Liver (tissue), 8 donors: ENCODE measurements at regions not wholly inside any gene's neighbourhood (a gene's known extent, or its start where the extent isn't known, plus 50 kb on each side); places are given as distances from the start of the nearest gene placed in this dataset.
A peak's percentile ranks its signal among the peaks of the same experiment; 100 is the strongest.

Experiments used
- DNase-seq: peaks from one replicate; pipeline ENCODE4 v3.0.0-alpha.2; 2017; ENCODE audit warnings: low spot score
- H3K27ac ChIP-seq, 2 donors: one replicate each; pipeline ENCODE4 v1.7.0; 2013; ENCODE audit warnings: inconsistent platforms in 2 of 2, low read length in 2 of 2, control low read depth in 1 of 2, low read depth in 1 of 2, mild to moderate bottlenecking in 1 of 2
- H3K27me3 ChIP-seq, 4 donors: one replicate each; pipeline versions ENCODE4 v1.6.1 to v1.7.0; 2013; ENCODE audit warnings: low read length in 3 of 4, inconsistent platforms in 1 of 4, mild to moderate bottlenecking in 1 of 4, moderate library complexity in 1 of 4; ENCODE audit not compliant: control insufficient read depth in 4 of 4, insufficient read depth in 4 of 4
- H3K36me3 ChIP-seq, 4 donors: one replicate each; pipeline versions ENCODE4 v1.6.1 to v1.7.0; 2013; ENCODE audit warnings: low read length in 3 of 4, mild to moderate bottlenecking in 3 of 4, low read depth in 1 of 4, moderate library complexity in 1 of 4; ENCODE audit not compliant: control insufficient read depth in 4 of 4, insufficient read depth in 3 of 4
- H3K4me1 ChIP-seq, 4 donors: one replicate each; pipeline versions ENCODE4 v1.6.1 to v1.7.0; 2013; ENCODE audit warnings: low read length in 3 of 4, mild to moderate bottlenecking in 3 of 4, moderate library complexity in 1 of 4; ENCODE audit not compliant: control insufficient read depth in 4 of 4, insufficient read depth in 4 of 4
- H3K4me3 ChIP-seq, 3 donors: one replicate each; pipeline versions ENCODE4 v1.6.1 to v1.7.0; 2013; ENCODE audit warnings: low read length in 3 of 3, control low read depth in 1 of 3, low read depth in 1 of 3, mild to moderate bottlenecking in 1 of 3
- H3K9ac ChIP-seq, 2 donors: one replicate each; pipeline ENCODE4 v1.7.0; 2013; ENCODE audit warnings: low read length in 2 of 2, mild to moderate bottlenecking in 2 of 2, moderate library complexity in 2 of 2, control low read depth in 1 of 2, low read depth in 1 of 2
- H3K9me3 ChIP-seq, 4 donors: one replicate each; pipeline versions ENCODE4 v1.6.1 to v1.7.0; 2013; ENCODE audit warnings: low read length in 3 of 4; ENCODE audit not compliant: control insufficient read depth in 4 of 4
- EGR1 ChIP-seq, 2 donors: IDR thresholded peaks; 2 replicates each; pipeline ENCODE4 v1.6.1; 2016 to 2018; ENCODE audit warnings: antibody characterized with exemption in 2 of 2, low read depth in 2 of 2
- FOXA1 ChIP-seq: IDR thresholded peaks from 2 replicates; pipeline ENCODE4 v1.6.1; 2016; ENCODE audit warnings: antibody characterized with exemption
- FOXA2 ChIP-seq: IDR thresholded peaks from 2 replicates; pipeline ENCODE4 v1.6.1; 2016; ENCODE audit warnings: antibody characterized with exemption
- GABPA ChIP-seq, 2 donors: IDR thresholded peaks in 1 of 2; conservative IDR thresholded peaks in 1 of 2; 2 replicates each; pipeline ENCODE4 v1.6.1; 2016; ENCODE audit warnings: antibody characterized with exemption in 2 of 2, mild to moderate bottlenecking in 1 of 2, moderate library complexity in 1 of 2
- HNF4A ChIP-seq, 2 donors: conservative IDR thresholded peaks; 2 replicates each; pipeline ENCODE4 v1.6.1; 2016; ENCODE audit warnings: antibody characterized with exemption in 2 of 2, mild to moderate bottlenecking in 2 of 2
- HNF4G ChIP-seq: IDR thresholded peaks from 2 replicates; pipeline ENCODE4 v1.6.1; 2016; ENCODE audit warnings: antibody characterized with exemption
- JUND ChIP-seq, 2 donors: IDR thresholded peaks; 2 replicates each; pipeline ENCODE4 v1.6.1; 2016; ENCODE audit warnings: antibody characterized with exemption in 2 of 2
- NR2F2 ChIP-seq: IDR thresholded peaks from 2 replicates; pipeline ENCODE4 v1.6.1; 2016; ENCODE audit warnings: antibody characterized with exemption
- RAD21 ChIP-seq, 2 donors: IDR thresholded peaks; 2 replicates each; pipeline ENCODE4 v1.6.1; 2016; ENCODE audit warnings: antibody characterized with exemption in 2 of 2, mild to moderate bottlenecking in 2 of 2
- REST ChIP-seq: IDR thresholded peaks from 2 replicates; pipeline ENCODE4 v1.6.1; 2016; ENCODE audit warnings: antibody characterized with exemption, mild to moderate bottlenecking
- RXRA ChIP-seq, 2 donors: IDR thresholded peaks; 2 replicates each; pipeline ENCODE4 v1.6.1; 2017 to 2018; ENCODE audit warnings: antibody characterized with exemption in 2 of 2, mild to moderate bottlenecking in 1 of 2
- TAF1 ChIP-seq: conservative IDR thresholded peaks from 2 replicates; pipeline ENCODE4 v1.6.1; 2016; ENCODE audit warnings: antibody characterized with exemption, mild to moderate bottlenecking
- YY1 ChIP-seq: IDR thresholded peaks from 2 replicates; pipeline ENCODE4 v1.6.1; 2016; ENCODE audit warnings: antibody characterized with exemption, mild to moderate bottlenecking
- ZBTB33 ChIP-seq: IDR thresholded peaks from 2 replicates; pipeline ENCODE4 v1.6.1; 2016; ENCODE audit warnings: antibody characterized with exemption
- WGBS: extraction: QIAGEN DNeasy Blood & Tissue Kit; methylation state at CpG from one replicate; pipeline ENCODE4 v1.1.7; 2013; 5-methylcytosine and 5-hydroxymethylcytosine counted together
- TF ChIP-seq, protein P1 (sequence below): IDR thresholded peaks from 2 replicates; pipeline ENCODE4 v1.6.1; 2016; ENCODE audit warnings: antibody characterized with exemption
- TF ChIP-seq, protein P2 (sequence below): fragments of 150-350 bp; IDR thresholded peaks from 2 replicates; pipeline ENCODE4 v1.5.1; 2017; ENCODE audit warnings: improper control_type of control experiment, low read depth, low read length; ENCODE audit not compliant: missing input control
- TF ChIP-seq, protein P3 (sequence below): IDR thresholded peaks from 2 replicates; pipeline ENCODE4 v1.6.1; 2016; ENCODE audit warnings: antibody characterized with exemption
- donor health status: healthy.
- donor health status: healthy.
- donor health status: healthy.
- donor health status: healthy.
- donor health status: healthy.

DNA sequence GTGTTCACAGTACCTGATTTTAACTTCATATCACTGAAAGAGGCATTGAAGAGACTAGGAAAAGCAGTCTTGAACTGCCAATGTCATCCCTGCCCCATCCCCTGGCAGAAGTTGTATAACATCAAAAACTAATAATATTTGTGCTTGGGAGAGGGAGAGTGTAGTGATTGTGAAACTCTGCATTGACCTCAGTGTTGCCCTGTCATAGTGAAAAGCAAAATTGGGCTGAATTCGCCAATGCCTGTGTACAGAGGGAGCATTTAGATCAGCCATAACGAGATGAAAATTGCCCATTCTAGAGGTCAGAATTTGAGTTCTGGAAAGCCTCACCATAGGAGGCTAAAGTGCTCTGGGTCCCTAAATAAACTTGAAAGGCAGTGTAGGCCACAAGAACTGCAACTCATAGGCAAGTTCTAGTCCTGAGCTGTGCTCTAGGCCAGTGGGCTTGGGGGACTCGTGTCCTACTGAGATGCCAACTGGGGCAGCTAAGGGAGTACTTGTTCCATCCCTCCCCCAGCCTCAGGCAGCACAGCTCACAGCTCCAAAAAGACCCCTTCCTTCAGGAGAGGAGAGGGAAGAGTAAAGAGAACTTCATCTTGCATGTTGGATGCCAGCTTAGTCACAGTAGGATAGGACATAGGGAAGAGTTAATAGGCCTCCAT is 855.6 kb downstream of the TSN start:
- Histone ChIP-seq H3K36me3 (no peaks in the 10 kb centered on the region), H3K27me3 (no peaks in the 10 kb centered on the region), H3K4me1 (no peaks in the 10 kb centered on the region), H3K9me3 (no peaks in the 10 kb centered on the region), H3K4me3 (no peak overlapping the region), H3K27ac (no peak overlapping the region), H3K9ac (no peak overlapping the region)
- 49% methylated on average over 3 of the region's 3 CpGs for WGBS
- DNase-seq, result no peak
- no peak for TF ChIP-seq GABPA (IDR thresholded peaks at IDR 0.05 in 1 of 2, conservative IDR thresholded peaks at IDR 0.05 in 1 of 2)
- TF ChIP-seq RXRA (IDR thresholded peaks at IDR 0.05), result peak in 1 of 2 donors; percentile 65
- no peak for TF ChIP-seq EGR1 (IDR thresholded peaks at IDR 0.05; ENCODE audit: low read depth in 2 of 2)
- TF ChIP-seq TAF1, result no peak
- TF ChIP-seq, protein P1, sequence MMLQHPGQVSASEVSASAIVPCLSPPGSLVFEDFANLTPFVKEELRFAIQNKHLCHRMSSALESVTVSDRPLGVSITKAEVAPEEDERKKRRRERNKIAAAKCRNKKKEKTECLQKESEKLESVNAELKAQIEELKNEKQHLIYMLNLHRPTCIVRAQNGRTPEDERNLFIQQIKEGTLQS, result no peak
- TF ChIP-seq, protein P2, sequence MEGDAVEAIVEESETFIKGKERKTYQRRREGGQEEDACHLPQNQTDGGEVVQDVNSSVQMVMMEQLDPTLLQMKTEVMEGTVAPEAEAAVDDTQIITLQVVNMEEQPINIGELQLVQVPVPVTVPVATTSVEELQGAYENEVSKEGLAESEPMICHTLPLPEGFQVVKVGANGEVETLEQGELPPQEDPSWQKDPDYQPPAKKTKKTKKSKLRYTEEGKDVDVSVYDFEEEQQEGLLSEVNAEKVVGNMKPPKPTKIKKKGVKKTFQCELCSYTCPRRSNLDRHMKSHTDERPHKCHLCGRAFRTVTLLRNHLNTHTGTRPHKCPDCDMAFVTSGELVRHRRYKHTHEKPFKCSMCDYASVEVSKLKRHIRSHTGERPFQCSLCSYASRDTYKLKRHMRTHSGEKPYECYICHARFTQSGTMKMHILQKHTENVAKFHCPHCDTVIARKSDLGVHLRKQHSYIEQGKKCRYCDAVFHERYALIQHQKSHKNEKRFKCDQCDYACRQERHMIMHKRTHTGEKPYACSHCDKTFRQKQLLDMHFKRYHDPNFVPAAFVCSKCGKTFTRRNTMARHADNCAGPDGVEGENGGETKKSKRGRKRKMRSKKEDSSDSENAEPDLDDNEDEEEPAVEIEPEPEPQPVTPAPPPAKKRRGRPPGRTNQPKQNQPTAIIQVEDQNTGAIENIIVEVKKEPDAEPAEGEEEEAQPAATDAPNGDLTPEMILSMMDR, result no peak
- peak; percentile 41 for TF ChIP-seq FOXA2
- TF ChIP-seq NR2F2, result no peak
- peak in 1 of 2 donors; percentile 47 for TF ChIP-seq RAD21 (IDR thresholded peaks at IDR 0.05)
- peak; percentile 43 for TF ChIP-seq YY1
- TF ChIP-seq HNF4G, result no peak
- TF ChIP-seq HNF4A (conservative IDR thresholded peaks at IDR 0.05), result peak in 1 of 2 donors; percentile 40
- TF ChIP-seq ZBTB33, result no peak
- TF ChIP-seq, protein P3, sequence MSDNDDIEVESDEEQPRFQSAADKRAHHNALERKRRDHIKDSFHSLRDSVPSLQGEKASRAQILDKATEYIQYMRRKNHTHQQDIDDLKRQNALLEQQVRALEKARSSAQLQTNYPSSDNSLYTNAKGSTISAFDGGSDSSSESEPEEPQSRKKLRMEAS, result no peak
- TF ChIP-seq JUND (IDR thresholded peaks at IDR 0.05), result no peak
- TF ChIP-seq REST, result no peak
- peak; percentile 36 for TF ChIP-seq FOXA1
